Uterus (tissue), 3 donors: ENCODE measurements at regions not wholly inside any gene's neighbourhood (a gene's known extent, or its start where the extent isn't known, plus 50 kb on each side); places are given as distances from the start of the nearest gene placed in this dataset.
"Not testable (repeated sequence)": the region's sequence is repeated elsewhere in the genome, so short reads cannot be mapped to it uniquely, and the experiment has no call there.

Experiments used
- DNase-seq, 2 donors: peaks; one replicate each; pipeline ENCODE4 v3.0.0-alpha.2; 2019 to 2020
- H3K27ac ChIP-seq, 2 donors: fragments of 200-600 bp; sonication (generic); 1 replicate in 1 of 2; 2 replicates in 1 of 2; pipeline ENCODE4 v1.5.1; 2016 to 2018
- H3K27me3 ChIP-seq, 2 donors: fragments of 200-600 bp; sonication (generic); one replicate each; pipeline ENCODE4 v1.5.1; 2018 to 2019; ENCODE audit warnings: control low read depth in 1 of 2
- H3K36me3 ChIP-seq, 2 donors: fragments of 200-600 bp; sonication (generic); one replicate each; pipeline ENCODE4 v1.5.1; 2019; ENCODE audit warnings: control low read depth in 1 of 2
- H3K4me1 ChIP-seq, 2 donors: fragments of 200-600 bp; sonication (generic); one replicate each; pipeline ENCODE4 v1.5.1; 2018 to 2019; ENCODE audit warnings: control low read depth in 1 of 2
- H3K4me3 ChIP-seq, 2 donors: fragments of 200-600 bp; sonication (generic); 1 replicate in 1 of 2; 2 replicates in 1 of 2; pipeline ENCODE4 v1.5.1; 2018 to 2019; ENCODE audit warnings: mild to moderate bottlenecking in 1 of 2
- H3K9me3 ChIP-seq, 2 donors: fragments of 200-600 bp; sonication (generic); one replicate each; pipeline ENCODE4 v1.5.1; 2019; ENCODE audit warnings: control low read depth in 1 of 2
- POLR2A ChIP-seq, 2 donors: fragments of 450-650 bp; IDR thresholded peaks; one replicate each; pipeline ENCODE4 v1.6.1; 2016; ENCODE audit warnings: antibody characterized with exemption in 2 of 2, mild to moderate bottlenecking in 1 of 2, moderate library complexity in 1 of 2
- intact Hi-C: fragments of 100-400 bp; cut with DNase I; formaldehyde crosslinking; loops from one replicate; pipeline ENCODE4 v1.15.1; 2023; ENCODE audit warnings: low total_unique reads
- TF ChIP-seq, protein P1 (sequence below), 4 experiments: fragments of 200-600 bp in 2 of 4; fragments of 450-650 bp in 2 of 4; sonication (generic) in 2 of 4; IDR thresholded peaks; one replicate each; pipeline ENCODE4 v1.5.1; 2016 to 2019; ENCODE audit warnings: antibody characterized with exemption in 4 of 4, mild to moderate bottlenecking in 2 of 4, moderate library complexity in 1 of 4
- donor health status: DM: yes; HTN: yes; CAD: no.

DNA sequence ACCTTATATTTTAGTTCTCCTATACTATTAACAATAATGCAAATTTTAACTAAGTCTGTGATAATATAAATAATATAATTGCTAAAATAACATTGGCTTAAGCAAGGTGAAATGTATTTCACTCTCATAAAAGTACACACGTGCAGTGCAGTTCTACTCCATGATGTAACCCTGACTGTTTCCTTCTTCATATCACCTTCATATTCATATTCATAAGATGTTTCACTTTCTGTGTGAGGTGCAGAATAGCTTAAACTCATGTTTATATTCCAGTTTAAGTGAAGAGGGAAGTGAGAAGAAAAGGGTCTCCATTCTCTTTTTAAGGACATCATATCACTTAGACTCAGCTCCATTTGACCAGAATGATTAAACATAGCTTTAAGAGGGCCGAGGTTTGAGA, 1810.0 kb upstream of the PCDH10 start:
- Histone ChIP-seq H3K9me3 (no peaks in the 10 kb centered on the region), H3K4me3 (no peak overlapping the region), H3K4me1 (no peaks in the 10 kb centered on the region), H3K36me3 (no peaks in the 10 kb centered on the region), H3K27me3 (no peaks in the 10 kb centered on the region), H3K27ac (no peak overlapping the region)
- no peak for DNase-seq
- TF ChIP-seq, protein P1, sequence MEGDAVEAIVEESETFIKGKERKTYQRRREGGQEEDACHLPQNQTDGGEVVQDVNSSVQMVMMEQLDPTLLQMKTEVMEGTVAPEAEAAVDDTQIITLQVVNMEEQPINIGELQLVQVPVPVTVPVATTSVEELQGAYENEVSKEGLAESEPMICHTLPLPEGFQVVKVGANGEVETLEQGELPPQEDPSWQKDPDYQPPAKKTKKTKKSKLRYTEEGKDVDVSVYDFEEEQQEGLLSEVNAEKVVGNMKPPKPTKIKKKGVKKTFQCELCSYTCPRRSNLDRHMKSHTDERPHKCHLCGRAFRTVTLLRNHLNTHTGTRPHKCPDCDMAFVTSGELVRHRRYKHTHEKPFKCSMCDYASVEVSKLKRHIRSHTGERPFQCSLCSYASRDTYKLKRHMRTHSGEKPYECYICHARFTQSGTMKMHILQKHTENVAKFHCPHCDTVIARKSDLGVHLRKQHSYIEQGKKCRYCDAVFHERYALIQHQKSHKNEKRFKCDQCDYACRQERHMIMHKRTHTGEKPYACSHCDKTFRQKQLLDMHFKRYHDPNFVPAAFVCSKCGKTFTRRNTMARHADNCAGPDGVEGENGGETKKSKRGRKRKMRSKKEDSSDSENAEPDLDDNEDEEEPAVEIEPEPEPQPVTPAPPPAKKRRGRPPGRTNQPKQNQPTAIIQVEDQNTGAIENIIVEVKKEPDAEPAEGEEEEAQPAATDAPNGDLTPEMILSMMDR (IDR thresholded peaks at IDR 0.05): no peak
- no peak for TF ChIP-seq POLR2A (IDR thresholded peaks at IDR 0.05)
- intact Hi-C loops: no loop called here

DNA sequence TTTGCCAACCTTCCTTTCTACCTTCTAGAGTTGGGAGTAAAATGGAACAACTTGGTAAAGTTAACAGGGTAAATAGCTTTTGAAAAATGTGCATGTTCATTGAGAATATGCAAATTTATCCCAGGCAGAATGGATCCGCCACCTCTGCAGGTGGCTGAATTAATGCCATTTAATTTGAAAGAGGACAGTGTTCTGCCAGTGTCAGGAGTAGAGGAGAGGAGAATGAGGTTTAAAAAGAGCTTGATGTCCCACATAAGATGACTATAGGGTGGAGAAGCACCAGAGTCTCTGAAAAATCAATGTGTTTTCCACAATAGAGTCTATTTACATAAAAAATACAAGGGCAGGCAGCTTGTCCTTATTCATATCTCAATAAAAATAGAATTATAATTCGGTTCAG, 1804.3 kb upstream of the PCDH10 start:
- H3K4me1 ChIP-seq: no peaks in the 10 kb centered on the region
- H3K27me3 ChIP-seq: no peaks in the 10 kb centered on the region
- no peaks in the 10 kb centered on the region for H3K36me3 ChIP-seq
- no peak for DNase-seq
- no peak overlapping the region for H3K27ac ChIP-seq
- intact Hi-C loops: no loop called here
- TF ChIP-seq, protein P1 (IDR thresholded peaks at IDR 0.05): no peak
- no peak for TF ChIP-seq POLR2A (IDR thresholded peaks at IDR 0.05)
- no peak overlapping the region for H3K4me3 ChIP-seq
- no peaks in the 10 kb centered on the region for H3K9me3 ChIP-seq

DNA sequence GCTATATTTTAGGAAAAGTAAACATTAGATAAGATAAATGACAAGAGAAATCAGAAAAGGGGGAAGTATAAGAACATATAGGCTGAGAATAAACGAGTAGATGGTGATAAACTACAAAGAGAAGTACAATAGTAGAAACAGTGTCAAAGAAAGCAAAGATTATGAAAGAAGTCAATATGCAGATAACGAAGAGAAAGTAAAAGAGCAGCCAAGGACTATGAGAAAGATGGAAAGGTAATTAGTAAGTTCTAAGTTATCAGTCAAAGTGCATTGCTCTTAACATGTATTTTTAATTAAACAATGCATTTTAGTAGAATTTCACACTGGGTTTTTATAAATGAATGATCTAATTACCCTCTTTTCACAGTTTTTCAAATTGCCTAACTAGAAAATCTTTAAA, 1801.3 kb upstream of the PCDH10 start:
- Histone ChIP-seq H3K27me3 (no peaks in the 10 kb centered on the region), H3K36me3 (no peaks in the 10 kb centered on the region), H3K9me3 (no peaks in the 10 kb centered on the region), H3K27ac (no peak overlapping the region), H3K4me1 (no peaks in the 10 kb centered on the region), H3K4me3 (no peak overlapping the region)
- no peak for DNase-seq
- TF ChIP-seq, protein P1 (IDR thresholded peaks at IDR 0.05): no peak
- no peak for TF ChIP-seq POLR2A (IDR thresholded peaks at IDR 0.05)
- intact Hi-C loops: no loop called here

DNA sequence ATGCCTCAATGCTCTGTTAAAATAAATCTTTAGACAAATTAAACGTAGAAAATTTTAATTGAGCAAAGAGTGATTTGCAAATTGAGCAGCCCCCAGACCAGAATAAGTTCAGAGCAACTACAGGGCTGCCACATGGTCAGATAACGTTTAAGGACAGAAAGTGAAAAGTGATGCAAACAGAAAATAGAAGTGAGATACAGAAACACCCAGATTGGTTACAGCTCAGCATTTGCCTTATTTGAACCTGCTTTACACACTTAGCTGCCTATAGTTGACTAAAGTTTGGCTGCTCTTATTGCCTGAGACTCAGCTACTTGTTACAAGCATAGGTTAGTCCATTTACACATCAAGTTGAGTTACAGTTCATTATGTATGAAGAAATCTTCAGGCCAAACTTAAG, 1800.8 kb upstream of the PCDH10 start:
- H3K4me1 ChIP-seq: no peaks in the 10 kb centered on the region
- no peak for DNase-seq
- H3K9me3 ChIP-seq: no peaks in the 10 kb centered on the region
- TF ChIP-seq POLR2A (IDR thresholded peaks at IDR 0.05): no peak
- TF ChIP-seq, protein P1 (IDR thresholded peaks at IDR 0.05): no peak
- intact Hi-C loops: no loop called here
- no peaks in the 10 kb centered on the region for H3K36me3 ChIP-seq
- no peak overlapping the region for H3K4me3 ChIP-seq
- H3K27ac ChIP-seq: no peak overlapping the region
- no peaks in the 10 kb centered on the region for H3K27me3 ChIP-seq

DNA sequence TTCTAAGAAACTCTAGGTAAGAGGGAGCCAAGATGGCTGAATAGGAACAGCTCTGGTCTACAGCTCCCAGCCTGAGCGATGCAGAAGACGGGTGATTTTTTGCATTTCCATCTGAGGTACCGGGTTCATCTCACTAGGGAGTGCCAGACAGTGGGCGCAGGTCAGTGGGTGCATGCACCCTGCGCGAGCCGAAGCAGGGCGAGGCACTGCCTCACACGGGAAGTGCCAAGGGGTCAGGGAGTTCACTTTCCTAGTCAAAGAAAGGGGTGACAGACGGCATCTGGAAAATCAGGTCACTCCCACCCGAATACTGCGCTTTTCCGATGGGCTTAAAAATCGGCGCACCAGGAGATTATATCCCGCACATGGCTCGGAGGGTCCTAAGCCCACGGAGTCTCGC, 1796.7 kb upstream of the PCDH10 start:
- H3K36me3 ChIP-seq, DNase-seq, H3K9me3 ChIP-seq, H3K4me1 ChIP-seq, H3K27ac ChIP-seq, intact Hi-C loops, H3K4me3 ChIP-seq, H3K27me3 ChIP-seq: not testable (repeated sequence)

DNA sequence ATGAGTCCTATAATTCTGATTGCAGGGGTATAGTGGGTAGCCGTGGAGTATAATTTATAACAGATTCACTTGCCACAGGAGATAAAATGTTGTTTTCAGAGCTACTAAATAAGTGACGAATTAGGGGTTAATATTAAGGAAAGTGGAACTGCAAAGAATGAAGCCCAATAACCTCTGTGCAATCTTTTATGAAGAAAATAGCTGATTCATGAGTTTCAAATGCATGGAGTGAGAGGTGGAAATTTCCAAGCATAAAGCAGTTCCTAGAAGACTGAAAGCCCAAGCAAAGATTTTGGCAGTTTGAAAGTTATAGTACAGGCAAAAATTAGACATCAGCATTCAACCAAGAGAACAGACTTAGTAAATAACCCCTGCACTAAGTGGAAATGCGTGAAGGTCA, 1782.4 kb upstream of the PCDH10 start:
- TF ChIP-seq, protein P1 (IDR thresholded peaks at IDR 0.05): no peak
- no peak for TF ChIP-seq POLR2A (IDR thresholded peaks at IDR 0.05)
- H3K27me3 ChIP-seq: no peaks in the 10 kb centered on the region
- H3K4me3 ChIP-seq: no peak overlapping the region
- H3K9me3 ChIP-seq: no peaks in the 10 kb centered on the region
- H3K36me3 ChIP-seq: no peaks in the 10 kb centered on the region
- DNase-seq: no peak
- H3K4me1 ChIP-seq: no peaks in the 10 kb centered on the region
- intact Hi-C loops: no loop called here
- no peak overlapping the region for H3K27ac ChIP-seq
